Neural progenitor cell (in vitro differentiated cells): ENCODE measurements at regions not wholly inside any gene's neighbourhood (a gene's known extent, or its start where the extent isn't known, plus 50 kb on each side); places are given as distances from the start of the nearest gene placed in this dataset.

Experiments used
- DNase-seq: peaks from one replicate; pipeline ENCODE4 v3.0.0-alpha.2; 2016; ENCODE audit warnings: low spot score
- H2AFZ ChIP-seq: fragments of 200-600 bp; sonication (generic); replicated peaks from 2 replicates; pipeline ENCODE4 v1.6.1; 2016; ENCODE audit warnings: antibody characterized with exemption
- H3F3A ChIP-seq: fragments of 200-600 bp; sonication (generic); 2 replicates; pipeline ENCODE4 v1.6.1; 2016; ENCODE audit warnings: antibody characterized with exemption, low read depth
- H3K27ac ChIP-seq: fragments of 200-600 bp; sonication (generic); 2 replicates; pipeline ENCODE4 v1.5.1; 2016; ENCODE audit warnings: mild to moderate bottlenecking
- H3K27me3 ChIP-seq: fragments of 200-600 bp; sonication (generic); 2 replicates; pipeline ENCODE4 v1.6.1; 2016; ENCODE audit warnings: mild to moderate bottlenecking, moderate library complexity
- H3K36me3 ChIP-seq: fragments of 200-600 bp; sonication (generic); 2 replicates; pipeline ENCODE4 v1.5.1; 2016
- H3K4me1 ChIP-seq: fragments of 200-600 bp; sonication (generic); 2 replicates; pipeline ENCODE4 v1.6.1; 2016; ENCODE audit warnings: mixed run types
- H3K4me2 ChIP-seq: fragments of 200-600 bp; sonication (generic); 2 replicates; pipeline ENCODE4 v1.6.1; 2016
- H3K4me3 ChIP-seq: fragments of 200-600 bp; sonication (generic); 2 replicates; pipeline ENCODE4 v1.5.1; 2016
- H3K79me2 ChIP-seq: fragments of 200-600 bp; sonication (generic); 2 replicates; pipeline ENCODE4 v1.6.1; 2016; ENCODE audit warnings: low read depth
- H3K9ac ChIP-seq: fragments of 200-600 bp; sonication (generic); 2 replicates; pipeline ENCODE4 v1.6.1; 2016
- H3K9me3 ChIP-seq: fragments of 200-600 bp; sonication (generic); 2 replicates; pipeline ENCODE4 v1.5.1; 2016; ENCODE audit warnings: low read depth
- H4K20me1 ChIP-seq: fragments of 200-600 bp; sonication (generic); 2 replicates; pipeline ENCODE4 v1.6.1; 2016; ENCODE audit warnings: low read depth
- H3K27ac Mint-ChIP-seq: 3 replicates; pipeline ENCODE4 v1.8.0; 2021; ENCODE audit warnings: mixed read lengths
- H3K27me3 Mint-ChIP-seq: 2 replicates; pipeline ENCODE4 v1.8.0; 2022; ENCODE audit warnings: low read depth, mild to moderate bottlenecking, inconsistent platforms, moderate library complexity, mixed read lengths; ENCODE audit not compliant: insufficient read depth
- H3K36me3 Mint-ChIP-seq: 3 replicates; pipeline ENCODE4 v1.8.0; 2021; ENCODE audit warnings: mixed read lengths
- H3K4me1 Mint-ChIP-seq: 3 replicates; pipeline ENCODE4 v1.8.0; 2021; ENCODE audit warnings: mixed read lengths
- H3K4me3 Mint-ChIP-seq: 3 replicates; pipeline ENCODE4 v1.8.0; 2021; ENCODE audit warnings: mild to moderate bottlenecking, moderate library complexity, mixed read lengths
- H3K9me3 Mint-ChIP-seq: 3 replicates; pipeline ENCODE4 v1.8.0; 2020; ENCODE audit warnings: mixed read lengths
- CTCF ChIP-seq: fragments of 200-600 bp; sonication (generic); IDR thresholded peaks from 2 replicates; pipeline ENCODE4 v1.5.1; 2017; ENCODE audit warnings: antibody characterized with exemption, mild to moderate bottlenecking
- EZH2 ChIP-seq: fragments of 200-600 bp; sonication (generic); IDR thresholded peaks from 2 replicates; pipeline ENCODE4 v1.6.1; 2017; ENCODE audit warnings: antibody characterized with exemption, mild to moderate bottlenecking, moderate library complexity
- EZH2phosphoT487 ChIP-seq: fragments of 200-600 bp; sonication (generic); IDR thresholded peaks from 2 replicates; pipeline ENCODE4 v1.6.1; 2017; ENCODE audit warnings: antibody characterized with exemption

- DNase-seq: peak; percentile 60
These were observed 75.8 kb downstream of the NUDT11 start for GRCh38 chrX:51420610-51421009.

GRCh38 chrX:51408462-51408861 lies 75.8 kb downstream of the NUDT10 start:
- Mint-ChIP-seq H3K27ac (peak overlapping the region; percentile 81), H3K4me1 (peaks cover 5% of the 10 kb centered on the region), H3K4me3 (peak overlapping the region; percentile 27), H3K36me3 (no peaks in the 10 kb centered on the region), H3K27me3 (peaks cover 2% of the 10 kb centered on the region), H3K9me3 (peaks cover 8% of the 10 kb centered on the region)
- no peak for DNase-seq
- no peak overlapping the region for H3K27ac ChIP-seq
- H3K9ac ChIP-seq: no peak overlapping the region
- H3K36me3 ChIP-seq: no peaks in the 10 kb centered on the region
- H4K20me1 ChIP-seq: no peaks in the 10 kb centered on the region
- H3K79me2 ChIP-seq: no peaks in the 10 kb centered on the region
- no peaks in the 10 kb centered on the region for H3K27me3 ChIP-seq
- no peak overlapping the region for H3K4me3 ChIP-seq
- no peaks in the 10 kb centered on the region for H3F3A ChIP-seq
- TF ChIP-seq EZH2: no peak
- no peak for TF ChIP-seq CTCF
- TF ChIP-seq EZH2phosphoT487: no peak
- no peak overlapping the region for H2AFZ ChIP-seq
- H3K4me2 ChIP-seq: no peak overlapping the region
- H3K9me3 ChIP-seq: no peaks in the 10 kb centered on the region
- no peaks in the 10 kb centered on the region for H3K4me1 ChIP-seq

More at GRCh38 chrX:51420610-51421009, 75.8 kb downstream of the NUDT11 start:
- H3F3A ChIP-seq: no peaks in the 10 kb centered on the region
- H3K27ac Mint-ChIP-seq: no peak overlapping the region
- H3K9me3 ChIP-seq: no peaks in the 10 kb centered on the region
- peak overlapping the region; percentile 57 for H2AFZ ChIP-seq
- H3K36me3 ChIP-seq: no peaks in the 10 kb centered on the region
- no peak overlapping the region for H3K27ac ChIP-seq
- H3K4me1 ChIP-seq: no peaks in the 10 kb centered on the region
- no peaks in the 10 kb centered on the region for H4K20me1 ChIP-seq
- no peak overlapping the region for H3K4me3 ChIP-seq
- H3K27me3 Mint-ChIP-seq: no peaks in the 10 kb centered on the region
- H3K27me3 ChIP-seq: no peaks in the 10 kb centered on the region
- no peak overlapping the region for H3K9ac ChIP-seq
- no peak overlapping the region for H3K4me2 ChIP-seq
- TF ChIP-seq EZH2: no peak
- TF ChIP-seq EZH2phosphoT487: no peak
- TF ChIP-seq CTCF: peak; percentile 69
- no peak overlapping the region for H3K4me3 Mint-ChIP-seq
- H3K4me1 Mint-ChIP-seq: no peaks in the 10 kb centered on the region
- H3K79me2 ChIP-seq: no peaks in the 10 kb centered on the region
- no peaks in the 10 kb centered on the region for H3K36me3 Mint-ChIP-seq
- no peaks in the 10 kb centered on the region for H3K9me3 Mint-ChIP-seq

- H3K4me1 Mint-ChIP-seq: peaks cover 5% of the 10 kb centered on the region
- peak overlapping the region; percentile 81 for H3K27ac Mint-ChIP-seq
- H3K36me3 Mint-ChIP-seq: no peaks in the 10 kb centered on the region
- no peaks in the 10 kb centered on the region for H3K9me3 ChIP-seq
- no peaks in the 10 kb centered on the region for H3F3A ChIP-seq
- no peaks in the 10 kb centered on the region for H4K20me1 ChIP-seq
- no peaks in the 10 kb centered on the region for H3K36me3 ChIP-seq
- H3K27me3 ChIP-seq: no peaks in the 10 kb centered on the region
- H3K9ac ChIP-seq: no peak overlapping the region
- peak overlapping the region; percentile 27 for H3K4me3 Mint-ChIP-seq
- H3K79me2 ChIP-seq: no peaks in the 10 kb centered on the region
- H3K4me1 ChIP-seq: no peaks in the 10 kb centered on the region
- H3K9me3 Mint-ChIP-seq: peaks cover 8% of the 10 kb centered on the region
- no peak for DNase-seq
- H3K27ac ChIP-seq: no peak overlapping the region
- no peak for TF ChIP-seq EZH2phosphoT487
- no peak for TF ChIP-seq EZH2
- TF ChIP-seq CTCF: no peak
- H3K4me3 ChIP-seq: no peak overlapping the region
- H3K4me2 ChIP-seq: no peak overlapping the region
- H3K27me3 Mint-ChIP-seq: peaks cover 2% of the 10 kb centered on the region
- no peak overlapping the region for H2AFZ ChIP-seq
These were observed 75.1 kb downstream of the NUDT10 start for GRCh38 chrX:51407520-51408409.
